Naive thymus-derived CD4-positive, alpha-beta T cell (primary cell): ENCODE measurements at regions not wholly inside any gene's neighbourhood (a gene's known extent, or its start where the extent isn't known, plus 50 kb on each side); places are given as distances from the start of the nearest gene placed in this dataset.

Experiments
- ATAC-seq: fragments of 150-1000 bp; cut with Tn5 transposase; 2 replicates; pipeline ENCODE4 v1.10.0; 2021; ENCODE audit warnings: mild to moderate bottlenecking, moderate library complexity
- CTCF ChIA-PET: fragments of 350-600 bp; sonication (Branson Sonifier 250); formaldehyde crosslinking; loops from one replicate; lab custom pipeline; 2021; ENCODE audit warnings: antibody characterized with exemption; lab: Charles Lee
- POLR2A ChIA-PET: fragments of 350-600 bp; sonication (Branson Sonifier 250); formaldehyde crosslinking; loops from one replicate; lab custom pipeline; 2021; ENCODE audit warnings: antibody characterized with exemption, inconsistent platforms; lab: Charles Lee
- DNase-seq, 9 donors: peaks; one replicate each; pipeline versions ENCODE4 v3.0.0 to v3.0.0-alpha.2; 2020 to 2022; ENCODE audit warnings: mixed read lengths in 1 of 9
- H3K27ac ChIP-seq: one replicate; pipeline ENCODE4 v1.7.0; 2013; ENCODE audit warnings: mild to moderate bottlenecking, low read depth, low read length, moderate library complexity
- H3K27me3 ChIP-seq, 2 donors: one replicate each; pipeline ENCODE4 v1.7.0; 2013; ENCODE audit warnings: low read length in 2 of 2, mild to moderate bottlenecking in 2 of 2, moderate library complexity in 2 of 2; ENCODE audit not compliant: control insufficient read depth in 2 of 2, insufficient read depth in 2 of 2
- H3K36me3 ChIP-seq, 3 experiments: 1 replicate in 2 of 3; 2 replicates in 1 of 3; pipeline ENCODE4 v1.7.0; 2013; ENCODE audit warnings: low read length in 3 of 3, mild to moderate bottlenecking in 3 of 3, moderate library complexity in 1 of 3; ENCODE audit not compliant: insufficient read depth in 3 of 3, control insufficient read depth in 2 of 3
- H3K4me1 ChIP-seq, 2 donors: one replicate each; pipeline ENCODE4 v1.7.0; 2013; ENCODE audit warnings: low read length in 2 of 2, mild to moderate bottlenecking in 2 of 2, moderate library complexity in 1 of 2; ENCODE audit not compliant: control insufficient read depth in 2 of 2, insufficient read depth in 2 of 2
- H3K4me3 ChIP-seq: 2 replicates; pipeline ENCODE4 v1.7.0; 2013; ENCODE audit warnings: mild to moderate bottlenecking, low read length
- H3K9me3 ChIP-seq, 3 experiments: 1 replicate in 2 of 3; 2 replicates in 1 of 3; pipeline ENCODE4 v1.7.0; 2013; ENCODE audit warnings: low read length in 3 of 3; ENCODE audit not compliant: control insufficient read depth in 2 of 3
- H3K27ac Mint-ChIP-seq, 9 donors: one replicate each; pipeline ENCODE4 v1.8.0; 2020 to 2022; ENCODE audit warnings: mixed read lengths in 9 of 9, mild to moderate bottlenecking in 8 of 9, moderate library complexity in 5 of 9, inconsistent platforms in 2 of 9
- H3K27me3 Mint-ChIP-seq, 5 donors: one replicate each; pipeline ENCODE4 v1.8.0; 2021 to 2022; ENCODE audit warnings: mixed read lengths in 5 of 5, mild to moderate bottlenecking in 1 of 5
- H3K36me3 Mint-ChIP-seq, 5 donors: one replicate each; pipeline ENCODE4 v1.8.0; 2020 to 2022; ENCODE audit warnings: mixed read lengths in 5 of 5, mild to moderate bottlenecking in 3 of 5, inconsistent platforms in 1 of 5
- H3K4me1 Mint-ChIP-seq, 7 donors: one replicate each; pipeline ENCODE4 v1.8.0; 2020 to 2022; ENCODE audit warnings: mixed read lengths in 7 of 7, mild to moderate bottlenecking in 3 of 7, inconsistent platforms in 1 of 7
- H3K4me3 Mint-ChIP-seq, 10 donors: one replicate each; pipeline ENCODE4 v1.8.0; 2020 to 2022; ENCODE audit warnings: mild to moderate bottlenecking in 10 of 10, mixed read lengths in 10 of 10, moderate library complexity in 6 of 10, inconsistent platforms in 2 of 10
- H3K9me3 Mint-ChIP-seq, 11 donors: one replicate each; pipeline ENCODE4 v1.8.0; 2020 to 2022; ENCODE audit warnings: mixed read lengths in 11 of 11, mild to moderate bottlenecking in 4 of 11, inconsistent platforms in 1 of 11, moderate library complexity in 1 of 11
- intact Hi-C, 2 donors: fragments of 100-400 bp; cut with micrococcal nuclease; formaldehyde crosslinking; loops; one replicate each; pipeline ENCODE4 v1.15.1; 2023

- intact Hi-C loops = no loop called here
- DNase-seq = no peak
- H3K9me3 Mint-ChIP-seq = peaks cover 0 to 12% (median 4%) of the 10 kb centered on the region in 11 donors
- no peak overlapping the region for H3K27ac Mint-ChIP-seq
- no peak overlapping the region for H3K4me3 Mint-ChIP-seq
- Histone ChIP-seq H3K27ac (no peak overlapping the region), H3K4me1 (no peaks in the 10 kb centered on the region), H3K27me3 (no peaks in the 10 kb centered on the region), H3K9me3 (no peaks in the 10 kb centered on the region), H3K36me3 (no peaks in the 10 kb centered on the region), H3K4me3 (no peak overlapping the region)
- no peaks in the 10 kb centered on the region for H3K36me3 Mint-ChIP-seq
- ChIA-PET CTCF (no interaction called here), POLR2A (no interaction called here)
- H3K4me1 Mint-ChIP-seq = no peaks in the 10 kb centered on the region
- ATAC-seq = no peak
- H3K27me3 Mint-ChIP-seq = peaks cover 0 to 11% (median 0%) of the 10 kb centered on the region in 5 donors
Observed at GRCh38 chr12:125435871-125436270, 370.6 kb downstream of the AACS start.

- no peaks in the 10 kb centered on the region for H3K27me3 ChIP-seq
- no peaks in the 10 kb centered on the region for H3K4me1 ChIP-seq
- no peak overlapping the region for H3K4me3 ChIP-seq
- H3K9me3 ChIP-seq = no peaks in the 10 kb centered on the region
- H3K27ac ChIP-seq = no peak overlapping the region
- ATAC-seq = no peak
- intact Hi-C loops = no loop called here
- peaks cover 0 to 12% (median 4%) of the 10 kb centered on the region in 11 donors for H3K9me3 Mint-ChIP-seq
- H3K36me3 ChIP-seq = no peaks in the 10 kb centered on the region
- no peaks in the 10 kb centered on the region for H3K36me3 Mint-ChIP-seq
- no peaks in the 10 kb centered on the region for H3K4me1 Mint-ChIP-seq
- CTCF ChIA-PET = no interaction called here
- DNase-seq = no peak
- POLR2A ChIA-PET = no interaction called here
- no peak overlapping the region for H3K27ac Mint-ChIP-seq
- H3K4me3 Mint-ChIP-seq = no peak overlapping the region
- H3K27me3 Mint-ChIP-seq = peaks cover 0 to 6% (median 0%) of the 10 kb centered on the region in 5 donors
Observed at GRCh38 chr12:125436686-125437085, 371.5 kb downstream of the AACS start.

- Histone ChIP-seq H3K9me3 (no peaks in the 10 kb centered on the region), H3K27me3 (no peaks in the 10 kb centered on the region), H3K27ac (no peak overlapping the region), H3K4me3 (no peak overlapping the region), H3K36me3 (no peaks in the 10 kb centered on the region), H3K4me1 (no peaks in the 10 kb centered on the region)
- Mint-ChIP-seq H3K27me3 (peaks cover 0 to 6% (median 4%) of the 10 kb centered on the region in 5 donors), H3K36me3 (no peaks in the 10 kb centered on the region), H3K9me3 (peaks cover 0 to 14% (median 2%) of the 10 kb centered on the region in 11 donors), H3K4me3 (no peak overlapping the region), H3K4me1 (no peaks in the 10 kb centered on the region), H3K27ac (no peak overlapping the region)
- ChIA-PET CTCF (no interaction called here), POLR2A (no interaction called here)
- ATAC-seq (no peak), DNase-seq (no peak)
- intact Hi-C loops = no loop called here
Observed at GRCh38 chr12:125440399-125440798, 375.2 kb downstream of the AACS start.

GRCh38 chr12:125443341-125443740 is 378.1 kb downstream of the AACS start:
- POLR2A ChIA-PET = no interaction called here
- H3K27ac Mint-ChIP-seq = no peak overlapping the region

GRCh38 chr12:125451408-125451807 is 386.2 kb downstream of the AACS start:
- ChIA-PET POLR2A (no interaction called here), CTCF (no interaction called here)
- no peak overlapping the region for H3K4me3 Mint-ChIP-seq
- H3K9me3 ChIP-seq = no peaks in the 10 kb centered on the region
- intact Hi-C loops = no loop called here
- no peak for ATAC-seq
- no peaks in the 10 kb centered on the region for H3K4me1 Mint-ChIP-seq
- no peak overlapping the region for H3K27ac ChIP-seq
- H3K27me3 Mint-ChIP-seq = peaks cover 4 to 16% (median 10%) of the 10 kb centered on the region in 5 donors
- H3K36me3 Mint-ChIP-seq = peaks cover 0 to 12% (median 0%) of the 10 kb centered on the region in 5 donors
- no peak overlapping the region for H3K27ac Mint-ChIP-seq
- no peak overlapping the region for H3K4me3 ChIP-seq
- no peak for DNase-seq
- H3K9me3 Mint-ChIP-seq = peaks cover 0 to 39% (median 15%) of the 10 kb centered on the region in 11 donors
- H3K27me3 ChIP-seq = no peaks in the 10 kb centered on the region
- no peaks in the 10 kb centered on the region for H3K4me1 ChIP-seq
- no peaks in the 10 kb centered on the region for H3K36me3 ChIP-seq

More at GRCh38 chr12:125443341-125443740, 378.1 kb downstream of the AACS start:
- Mint-ChIP-seq H3K4me3 (no peak overlapping the region), H3K36me3 (no peaks in the 10 kb centered on the region), H3K4me1 (no peaks in the 10 kb centered on the region), H3K27me3 (peaks cover 0 to 11% (median 4%) of the 10 kb centered on the region in 5 donors), H3K9me3 (peaks cover 0 to 14% (median 3%) of the 10 kb centered on the region in 11 donors)
- Histone ChIP-seq H3K36me3 (no peaks in the 10 kb centered on the region), H3K4me3 (no peak overlapping the region), H3K27me3 (no peaks in the 10 kb centered on the region), H3K9me3 (no peaks in the 10 kb centered on the region), H3K27ac (no peak overlapping the region), H3K4me1 (no peaks in the 10 kb centered on the region)
- intact Hi-C loops = no loop called here
- ATAC-seq (no peak), DNase-seq (no peak)
- CTCF ChIA-PET = no interaction called here

- Mint-ChIP-seq H3K4me1 (no peaks in the 10 kb centered on the region), H3K27me3 (peaks cover 4 to 30% (median 22%) of the 10 kb centered on the region in 5 donors), H3K9me3 (peaks cover 0 to 35% (median 16%) of the 10 kb centered on the region in 11 donors), H3K27ac (no peak overlapping the region), H3K4me3 (no peak overlapping the region), H3K36me3 (peaks cover 0 to 12% (median 0%) of the 10 kb centered on the region in 5 donors)
- ChIA-PET POLR2A (no interaction called here), CTCF (no interaction called here)
- Histone ChIP-seq H3K27ac (no peak overlapping the region), H3K4me1 (no peaks in the 10 kb centered on the region), H3K36me3 (no peaks in the 10 kb centered on the region), H3K9me3 (no peaks in the 10 kb centered on the region), H3K27me3 (no peaks in the 10 kb centered on the region), H3K4me3 (no peak overlapping the region)
- DNase-seq (no peak), ATAC-seq (no peak)
- intact Hi-C loops = no loop called here
Observed at GRCh38 chr12:125453751-125454150, 388.5 kb downstream of the AACS start.

DNA sequence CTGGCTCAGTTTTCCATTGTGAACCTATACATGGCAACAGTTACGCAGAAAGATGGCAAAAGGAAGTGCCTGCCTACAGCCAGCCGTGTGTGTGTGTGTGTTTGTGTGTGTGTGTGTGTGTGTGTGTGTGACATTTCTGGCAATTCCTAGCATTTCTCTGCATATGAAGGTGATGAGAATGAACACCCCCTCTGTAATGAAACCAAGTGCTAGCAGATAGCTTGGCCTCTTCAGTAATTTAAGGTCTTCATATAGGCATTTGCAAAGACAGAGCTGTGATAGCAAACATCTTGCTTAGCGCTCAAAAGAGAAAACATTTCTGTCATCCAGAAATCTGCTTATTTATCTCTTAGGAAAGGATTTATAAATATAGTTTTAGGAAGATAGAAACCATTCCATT is 389.1 kb downstream of the AACS start:
- no peak overlapping the region for H3K4me3 Mint-ChIP-seq
- no peaks in the 10 kb centered on the region for H3K36me3 ChIP-seq
- ATAC-seq (no peak), DNase-seq (no peak)
- no peaks in the 10 kb centered on the region for H3K9me3 ChIP-seq
- H3K27ac Mint-ChIP-seq = no peak overlapping the region
- H3K4me1 Mint-ChIP-seq = no peaks in the 10 kb centered on the region
- no peak overlapping the region for H3K27ac ChIP-seq
- CTCF ChIA-PET = no interaction called here
- POLR2A ChIA-PET = no interaction called here
- intact Hi-C loops = no loop called here
- H3K27me3 Mint-ChIP-seq = peaks cover 4 to 33% (median 25%) of the 10 kb centered on the region in 5 donors
- H3K4me1 ChIP-seq = no peaks in the 10 kb centered on the region
- H3K9me3 Mint-ChIP-seq = peaks cover 0 to 31% (median 13%) of the 10 kb centered on the region in 11 donors
- no peaks in the 10 kb centered on the region for H3K27me3 ChIP-seq
- peaks cover 0 to 10% (median 0%) of the 10 kb centered on the region in 5 donors for H3K36me3 Mint-ChIP-seq
- no peak overlapping the region for H3K4me3 ChIP-seq
